SK-N-SH (cell line): ENCODE measurements at regions not wholly inside any gene's neighbourhood (a gene's known extent, or its start where the extent isn't known, plus 50 kb on each side); places are given as distances from the start of the nearest gene placed in this dataset.

Experiments
- CTCF ChIP-seq: fragments of 200-600 bp; sonication (generic); IDR thresholded peaks from 2 replicates; pipeline ENCODE4 v1.6.1; 2017; ENCODE audit warnings: antibody characterized with exemption, mild to moderate bottlenecking, moderate library complexity
- ELF1 ChIP-seq: IDR thresholded peaks from 2 replicates; pipeline ENCODE4 v1.4.0; 2012
- EZH2phosphoT487 ChIP-seq: fragments of 200-600 bp; sonication (generic); IDR thresholded peaks from 2 replicates; pipeline ENCODE4 v1.6.1; 2017; ENCODE audit warnings: low read depth, mixed run types, mild to moderate bottlenecking, antibody characterized with exemption, moderate library complexity, borderline replicate concordance
- FOSL2 ChIP-seq: IDR thresholded peaks from 2 replicates; pipeline ENCODE4 v1.4.0; 2012; ENCODE audit warnings: low read depth, mild to moderate bottlenecking, moderate library complexity, borderline replicate concordance
- FOXJ3 ChIP-seq: sonication (generic); formaldehyde crosslinking; IDR thresholded peaks from 2 replicates; pipeline ENCODE4 v1.5.1; 2020; ENCODE audit warnings: mild to moderate bottlenecking, missing genetic modification reagents
- GATA2 ChIP-seq: sonication (generic); formaldehyde crosslinking; IDR thresholded peaks from 2 replicates; pipeline ENCODE4 v1.5.0; 2020; ENCODE audit warnings: mild to moderate bottlenecking, missing genetic modification reagents
- MXI1 ChIP-seq: IDR thresholded peaks from 2 replicates; pipeline ENCODE4 v1.6.1; 2012; ENCODE audit warnings: mild to moderate bottlenecking, low read depth, low read length, improper control_type of control experiment
- NFIC ChIP-seq: IDR thresholded peaks from 2 replicates; pipeline ENCODE4 v1.4.0; 2012; ENCODE audit warnings: borderline replicate concordance
- PBX3 ChIP-seq: IDR thresholded peaks from 2 replicates; pipeline ENCODE4; 2012
- RCOR1 ChIP-seq: fragments of 150-350 bp; IDR thresholded peaks from 2 replicates; pipeline ENCODE4 v1.6.1; 2017; ENCODE audit warnings: antibody characterized with exemption, low read length
- RFX5 ChIP-seq: IDR thresholded peaks from 2 replicates; pipeline ENCODE4 v1.6.1; 2012; ENCODE audit warnings: mild to moderate bottlenecking, improper control_type of control experiment, low read length
- SMC3 ChIP-seq: IDR thresholded peaks from 2 replicates; pipeline ENCODE4 v1.6.1; 2012; ENCODE audit warnings: low read depth, low read length, improper control_type of control experiment
- TEAD4 ChIP-seq: IDR thresholded peaks from 2 replicates; pipeline ENCODE4 v1.4.0; 2012; ENCODE audit warnings: mild to moderate bottlenecking, borderline replicate concordance; ENCODE audit not compliant: insufficient read depth
- ZBTB33 ChIP-seq: IDR thresholded peaks from 2 replicates; pipeline ENCODE4 v1.4.0; 2012; ENCODE audit warnings: low read depth, borderline replicate concordance

GRCh38 chr5:159765760-159766517 is 150.3 kb upstream of the ADRA1B start:
- TF ChIP-seq CTCF (no peak), RFX5 (no peak), RCOR1 (no peak), MXI1 (no peak), TEAD4 (no peak), EZH2phosphoT487 (no peak), GATA2 (CRISPR knock-in tag) (no peak), SMC3 (no peak), ZBTB33 (no peak), PBX3 (peak; percentile 16; the same call in 1 of the 2 replicates), FOXJ3 (CRISPR knock-in tag) (no peak), NFIC (no peak), FOSL2 (no peak), ELF1 (no peak)
